ENCODE measurements at regions not wholly inside any gene's neighbourhood (a gene's known extent, or its start where the extent isn't known, plus 50 kb on each side); places are given as distances from the start of the nearest gene placed in this dataset.
"Not testable (repeated sequence)": the region's sequence is repeated elsewhere in the genome, so short reads cannot be mapped to it uniquely, and the experiment has no call there.

- DNase-seq (ENCODE audit: low spot score in 2 of 2), result no peak
- intact Hi-C loops (cut with DNase I; ENCODE audit: low total_unique reads), result no loop called here
- TF ChIP-seq POLR2A (IDR thresholded peaks at IDR 0.05) (no peak), CTCF (IDR thresholded peaks at IDR 0.05) (no peak)
- no peak overlapping the region for H3K4me3 ChIP-seq (ENCODE audit: low read depth, poor library complexity, severe bottlenecking)
- WGBS, 2 donors, result 39 to 47% methylated on average over 1 of the region's 1 CpG
Observed at GRCh38 chr3:144810160-144810559, 838.5 kb downstream of the DIPK2A start.

DNA sequence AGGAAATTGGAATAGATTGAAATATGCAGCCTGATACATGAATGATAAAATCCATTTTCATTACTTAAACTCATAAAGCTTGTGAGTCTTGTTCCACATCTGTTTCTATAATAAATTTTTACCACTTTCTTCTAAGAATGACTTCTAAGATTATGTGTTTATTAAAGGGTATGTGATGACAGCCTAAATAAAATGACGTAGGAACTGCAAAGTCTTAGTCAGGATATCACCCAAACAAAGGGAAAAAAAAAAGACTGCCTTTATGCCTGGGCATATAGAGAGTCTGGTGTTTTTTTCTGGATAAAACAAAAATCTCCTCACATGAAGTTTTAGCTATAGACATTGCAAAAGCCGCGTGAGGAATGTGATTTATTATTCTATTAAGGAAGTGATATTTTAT, 844.0 kb downstream of the DIPK2A start:
- WGBS, 2 donors, result 51 to 52% methylated on average over 3 of the region's 3 CpGs
- no peak for DNase-seq (ENCODE audit: low spot score in 2 of 2)
- intact Hi-C loops (cut with DNase I; ENCODE audit: low total_unique reads), result no loop called here
- H3K4me3 ChIP-seq (ENCODE audit: low read depth, poor library complexity, severe bottlenecking), result no peak overlapping the region
- TF ChIP-seq CTCF (IDR thresholded peaks at IDR 0.05) (no peak), POLR2A (IDR thresholded peaks at IDR 0.05) (no peak)

- TF ChIP-seq CTCF (IDR thresholded peaks at IDR 0.05), result no peak
- TF ChIP-seq POLR2A (IDR thresholded peaks at IDR 0.05), result no peak
- no peak for DNase-seq (ENCODE audit: low spot score in 2 of 2)
- intact Hi-C loops (cut with DNase I; ENCODE audit: low total_unique reads), result no loop called here
- H3K4me3 ChIP-seq (ENCODE audit: low read depth, poor library complexity, severe bottlenecking), result no peak overlapping the region
- 64 to 76% methylated on average over 2 of the region's 2 CpGs for WGBS, 2 donors
Observed at GRCh38 chr3:144816323-144816722, 844.7 kb downstream of the DIPK2A start.

DNA sequence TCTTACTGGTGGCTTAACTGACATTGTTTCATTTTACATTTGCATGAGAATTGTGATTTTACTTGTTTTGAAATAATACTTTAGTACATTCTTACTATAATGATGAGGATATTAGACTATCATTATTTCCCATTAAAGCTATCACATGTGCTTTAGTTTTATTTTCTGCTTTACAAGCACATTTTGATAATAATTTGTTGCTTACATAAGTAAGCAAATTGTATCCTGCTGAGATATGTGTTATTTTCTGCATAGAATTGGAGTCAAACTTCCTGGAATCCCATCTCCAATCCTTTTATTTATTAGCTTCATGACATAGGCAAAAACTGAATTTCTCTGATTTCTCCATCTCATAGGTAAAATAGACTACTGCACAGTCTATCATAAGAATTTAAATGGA, 847.4 kb downstream of the DIPK2A start:
- no peak for DNase-seq (ENCODE audit: low spot score in 2 of 2)
- H3K4me3 ChIP-seq (ENCODE audit: low read depth, poor library complexity, severe bottlenecking), result no peak overlapping the region
- intact Hi-C loops (cut with DNase I; ENCODE audit: low total_unique reads), result no loop called here
- TF ChIP-seq POLR2A (IDR thresholded peaks at IDR 0.05), result no peak
- no peak for TF ChIP-seq CTCF (IDR thresholded peaks at IDR 0.05)

DNA sequence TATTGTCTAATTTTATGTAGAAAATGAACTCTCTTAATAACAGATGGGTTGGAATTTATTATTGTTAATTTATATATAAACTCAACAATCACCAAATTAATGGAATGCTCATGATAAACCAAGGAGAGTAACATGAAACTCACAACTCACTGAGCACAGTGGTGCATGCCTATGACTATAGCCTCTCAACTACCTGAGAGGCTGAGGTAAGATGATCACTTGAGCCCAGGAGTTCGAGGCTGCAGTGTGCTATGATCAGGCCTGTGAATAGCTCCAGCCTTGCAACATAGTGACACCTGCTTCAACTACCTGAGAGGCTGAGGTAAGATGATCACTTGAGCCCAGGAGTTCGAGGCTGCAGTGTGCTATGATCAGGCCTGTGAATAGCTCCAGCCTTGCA, 848.6 kb downstream of the DIPK2A start:
- intact Hi-C loops (cut with DNase I; ENCODE audit: low total_unique reads); DNase-seq (ENCODE audit: low spot score in 2 of 2); H3K4me3 ChIP-seq (ENCODE audit: low read depth, poor library complexity, severe bottlenecking): not testable (repeated sequence)
- WGBS, 2 donors, result 78 to 91% methylated on average over 2 of the region's 2 CpGs

DNA sequence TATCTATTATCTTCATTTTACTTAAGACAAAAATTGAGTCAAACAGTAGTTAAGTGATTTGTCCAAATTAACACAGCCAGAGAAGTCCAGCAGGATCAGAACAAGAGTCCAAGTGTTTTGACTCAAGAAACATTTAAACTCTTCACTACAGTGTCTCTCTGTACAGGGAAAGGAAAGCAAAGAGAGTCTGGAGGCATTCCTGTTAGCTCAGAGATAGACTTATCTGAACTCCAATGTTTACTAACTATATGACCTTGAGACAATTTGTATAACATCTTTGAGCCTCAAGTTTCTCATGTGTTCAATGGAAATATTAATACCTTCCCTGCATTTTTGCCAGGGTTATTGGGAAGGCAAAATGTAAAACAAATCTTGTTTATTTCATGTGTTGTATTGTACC, 849.1 kb downstream of the DIPK2A start:
- intact Hi-C loops (cut with DNase I; ENCODE audit: low total_unique reads), result no loop called here
- H3K4me3 ChIP-seq (ENCODE audit: low read depth, poor library complexity, severe bottlenecking), result no peak overlapping the region
- no peak for DNase-seq (ENCODE audit: low spot score in 2 of 2)
- no peak for TF ChIP-seq POLR2A (IDR thresholded peaks at IDR 0.05)
- no peak for TF ChIP-seq CTCF (IDR thresholded peaks at IDR 0.05)

Data from lower leg skin (tissue), 4 donors.